H9 (cell line): ENCODE measurements at regions not wholly inside any gene's neighbourhood (a gene's known extent, or its start where the extent isn't known, plus 50 kb on each side); places are given as distances from the start of the nearest gene placed in this dataset.

Experiments used
- DNase-seq: peaks from one replicate; pipeline ENCODE4 v3.0.0-alpha.2; 2017
- H2AFZ ChIP-seq: one replicate; pipeline ENCODE4 v1.6.1; 2013; ENCODE audit warnings: mild to moderate bottlenecking, low read length, control low read depth, moderate library complexity
- H2AK5ac ChIP-seq: 2 replicates; pipeline ENCODE4 v1.6.1; 2013; ENCODE audit warnings: low read length, control low read depth, mixed read lengths; ENCODE audit not compliant: insufficient read length
- H2BK120ac ChIP-seq: one replicate; pipeline ENCODE4 v1.6.1; 2013; ENCODE audit warnings: low read depth, mild to moderate bottlenecking, low read length, control low read depth, inconsistent platforms; ENCODE audit not compliant: poor library complexity, severe bottlenecking
- H2BK12ac ChIP-seq: 2 replicates; pipeline ENCODE4 v1.6.1; 2013; ENCODE audit warnings: low read length, control low read depth, mixed read lengths, low read depth; ENCODE audit not compliant: insufficient read length
- H2BK15ac ChIP-seq: 2 replicates; pipeline ENCODE4 v1.6.1; 2013; ENCODE audit warnings: low read depth, low read length, control low read depth
- H2BK20ac ChIP-seq: one replicate; pipeline ENCODE4 v1.6.1; 2013; ENCODE audit warnings: low read depth, mild to moderate bottlenecking, low read length, control low read depth, inconsistent platforms; ENCODE audit not compliant: poor library complexity, severe bottlenecking
- H2BK5ac ChIP-seq: 2 replicates; pipeline ENCODE4 v1.6.1; 2013; ENCODE audit warnings: low read length, control low read depth, mixed read lengths; ENCODE audit not compliant: insufficient read length
- H3K14ac ChIP-seq: 2 replicates; pipeline ENCODE4 v1.6.1; 2013; ENCODE audit warnings: low read length, control low read depth; ENCODE audit not compliant: insufficient read depth
- H3K18ac ChIP-seq: 2 replicates; pipeline ENCODE4 v1.6.1; 2013; ENCODE audit warnings: low read depth, mild to moderate bottlenecking, mixed read lengths, low read length, control low read depth; ENCODE audit not compliant: insufficient read length
- H3K23ac ChIP-seq: 2 replicates; pipeline ENCODE4 v1.6.1; 2013; ENCODE audit warnings: low read length, control low read depth, mixed read lengths, low read depth; ENCODE audit not compliant: insufficient read length
- H3K23me2 ChIP-seq: 2 replicates; pipeline ENCODE4 v1.6.1; 2013; ENCODE audit warnings: low read depth, mild to moderate bottlenecking, mixed read lengths, low read length, control low read depth; ENCODE audit not compliant: insufficient read length, poor library complexity, severe bottlenecking
- H3K27ac ChIP-seq: 2 replicates; pipeline ENCODE4 v1.5.1; 2013; ENCODE audit warnings: low read length, control low read depth, mixed read lengths, low read depth; ENCODE audit not compliant: insufficient read length
- H3K27me3 ChIP-seq: 2 replicates; pipeline ENCODE4 v1.6.1; 2013; ENCODE audit warnings: low read length, control low read depth, inconsistent platforms; ENCODE audit not compliant: insufficient read depth
- H3K4ac ChIP-seq: 2 replicates; pipeline ENCODE4 v1.6.1; 2013; ENCODE audit warnings: low read depth, mild to moderate bottlenecking, control low read depth, inconsistent platforms, low read length, moderate library complexity
- H3K4me1 ChIP-seq: 2 replicates; pipeline ENCODE4 v1.6.1; 2013; ENCODE audit warnings: low read length, control low read depth, inconsistent platforms; ENCODE audit not compliant: insufficient read depth
- H3K4me2 ChIP-seq: 2 replicates; pipeline ENCODE4 v1.6.1; 2013; ENCODE audit warnings: low read length, control low read depth, mixed read lengths; ENCODE audit not compliant: insufficient read length, insufficient read depth
- H3K56ac ChIP-seq: 2 replicates; pipeline ENCODE4 v1.6.1; 2013; ENCODE audit warnings: low read depth, mild to moderate bottlenecking, mixed read lengths, low read length, control low read depth; ENCODE audit not compliant: insufficient read length
- H3K79me1 ChIP-seq: 2 replicates; pipeline ENCODE4 v1.6.1; 2013; ENCODE audit warnings: low read depth, mild to moderate bottlenecking, moderate library complexity, low read length, control low read depth, inconsistent platforms; ENCODE audit not compliant: insufficient read depth, poor library complexity, severe bottlenecking
- H3K79me2 ChIP-seq: 2 replicates; pipeline ENCODE4 v1.6.1; 2013; ENCODE audit warnings: low read length, control low read depth, inconsistent platforms; ENCODE audit not compliant: insufficient read depth
- H3K9ac ChIP-seq: 2 replicates; pipeline ENCODE4 v1.6.1; 2013; ENCODE audit warnings: low read length, control low read depth, mixed read lengths; ENCODE audit not compliant: insufficient read length; ENCODE audit errors: extremely low read depth
- H3K9me3 ChIP-seq: one replicate; pipeline ENCODE4 v1.6.1; 2013; ENCODE audit warnings: low read depth, low read length, inconsistent platforms; ENCODE audit not compliant: control insufficient read depth
- H3T11ph ChIP-seq: one replicate; pipeline ENCODE4 v1.6.1; 2013; ENCODE audit warnings: mild to moderate bottlenecking, low read length, control low read depth, inconsistent platforms
- H4K20me1 ChIP-seq: one replicate; pipeline ENCODE4 v1.6.1; 2013; ENCODE audit not compliant: control insufficient read depth, insufficient read length, insufficient read depth
- H4K5ac ChIP-seq: 2 replicates; pipeline ENCODE4 v1.6.1; 2013; ENCODE audit warnings: low read depth, mild to moderate bottlenecking, mixed read lengths, low read length, control low read depth; ENCODE audit not compliant: insufficient read length
- H4K8ac ChIP-seq: replicated peaks from 2 replicates; pipeline ENCODE4 v1.6.1; 2013; ENCODE audit warnings: low read length, control low read depth, mixed read lengths, low read depth; ENCODE audit not compliant: insufficient read length
- H4K91ac ChIP-seq: 2 replicates; pipeline ENCODE4 v1.6.1; 2013; ENCODE audit warnings: low read depth, mild to moderate bottlenecking, moderate library complexity, mixed read lengths, low read length, control low read depth; ENCODE audit not compliant: insufficient read length
- H3K27ac Mint-ChIP-seq, 3 experiments: 2 replicates in 2 of 3; 3 replicates in 1 of 3; pipeline ENCODE4 v1.8.0; 2020 to 2021; ENCODE audit warnings: mixed read lengths in 3 of 3, mild to moderate bottlenecking in 1 of 3, moderate library complexity in 1 of 3
- H3K27me3 Mint-ChIP-seq: 2 replicates; pipeline ENCODE4 v1.8.0; 2021; ENCODE audit warnings: low read depth, mild to moderate bottlenecking, moderate library complexity, mixed read lengths
- H3K36me3 Mint-ChIP-seq, 3 experiments: 2 replicates in 2 of 3; 3 replicates in 1 of 3; pipeline ENCODE4 v1.8.0; 2020 to 2021; ENCODE audit warnings: low read depth in 3 of 3, mixed read lengths in 3 of 3; ENCODE audit not compliant: insufficient read depth in 1 of 3
- H3K4me1 Mint-ChIP-seq, 2 experiments: 2 replicates each; pipeline ENCODE4 v1.8.0; 2020; ENCODE audit warnings: mixed read lengths in 2 of 2
- H3K4me3 Mint-ChIP-seq, 2 experiments: 2 replicates in 1 of 2; 3 replicates in 1 of 2; pipeline ENCODE4 v1.8.0; 2020 to 2021; ENCODE audit warnings: mild to moderate bottlenecking in 2 of 2, mixed read lengths in 2 of 2, moderate library complexity in 1 of 2
- H3K9me3 Mint-ChIP-seq, 2 experiments: 2 replicates in 1 of 2; 3 replicates in 1 of 2; pipeline ENCODE4 v1.8.0; 2020; ENCODE audit warnings: mild to moderate bottlenecking in 2 of 2, mixed read lengths in 2 of 2, moderate library complexity in 1 of 2
- CTCF ChIP-seq: fragments of 200-600 bp; sonication (generic); conservative IDR thresholded peaks from 3 replicates; pipeline ENCODE4 v1.8.0; 2021; ENCODE audit warnings: antibody characterized with exemption, mild to moderate bottlenecking
- WGBS: extraction: QIAGEN DNeasy Blood & Tissue Kit; methylation state at CpG from one replicate; pipeline ENCODE4 v1.1.7; 2013; ENCODE audit warnings: missing lambda C conversion rate, low lambda C conversion rate, mixed read lengths; ENCODE audit not compliant: insufficient read length; ENCODE audit errors: extremely low coverage; 5-methylcytosine and 5-hydroxymethylcytosine counted together

GRCh38 chr20:52372169-52372568, 180.6 kb upstream of the ZFP64 start:
- H3K27ac ChIP-seq = no peak overlapping the region
- H3K23me2 ChIP-seq = no peaks in the 10 kb centered on the region
- H3K4me2 ChIP-seq = no peak overlapping the region
- Mint-ChIP-seq H3K9me3 (no peaks in the 10 kb centered on the region; a peak in 1 of 5 replicates), H3K4me3 (no peak overlapping the region), H3K27me3 (peaks cover 1% of the 10 kb centered on the region; the same call in 1 of the 2 replicates), H3K4me1 (peaks cover 3% of the 10 kb centered on the region in 2 experiments; a peak in 1 of 4 replicates), H3K36me3 (no peaks in the 10 kb centered on the region), H3K27ac (no peak overlapping the region)
- no peaks in the 10 kb centered on the region for H3K79me2 ChIP-seq
- no peaks in the 10 kb centered on the region for H4K20me1 ChIP-seq
- no peak overlapping the region for H3K4ac ChIP-seq
- H3T11ph ChIP-seq = no peak overlapping the region
- H2BK5ac ChIP-seq = no peak overlapping the region
- WGBS = no CpG with 5 or more reads among the region's 4 CpGs
- H2AK5ac ChIP-seq = no peak overlapping the region
- no peak overlapping the region for H4K5ac ChIP-seq
- no peak overlapping the region for H2BK20ac ChIP-seq
- no peak overlapping the region for H4K91ac ChIP-seq
- no peaks in the 10 kb centered on the region for H3K79me1 ChIP-seq
- H3K23ac ChIP-seq = no peak overlapping the region
- H2BK12ac ChIP-seq = no peak overlapping the region
- no peaks in the 10 kb centered on the region for H3K27me3 ChIP-seq
- TF ChIP-seq CTCF = no peak
- no peak overlapping the region for H2BK120ac ChIP-seq
- no peaks in the 10 kb centered on the region for H3K4me1 ChIP-seq
- H3K18ac ChIP-seq = no peak overlapping the region
- H3K9ac ChIP-seq = no peak overlapping the region
- DNase-seq = no peak
- no peaks in the 10 kb centered on the region for H3K9me3 ChIP-seq
- H2AFZ ChIP-seq = no peak overlapping the region
- no peak overlapping the region for H2BK15ac ChIP-seq
- no peak overlapping the region for H3K14ac ChIP-seq
- H3K56ac ChIP-seq = no peak overlapping the region
- H4K8ac ChIP-seq = no peak overlapping the region
